Astrocyte (in vitro differentiated cells and primary cell): ENCODE measurements at regions not wholly inside any gene's neighbourhood (a gene's known extent, or its start where the extent isn't known, plus 50 kb on each side); places are given as distances from the start of the nearest gene placed in this dataset.
"Not testable (repeated sequence)": the region's sequence is repeated elsewhere in the genome, so short reads cannot be mapped to it uniquely, and the experiment has no call there.

Experiments used
- EZH2 ChIP-seq: IDR thresholded peaks from 2 replicates; pipeline ENCODE4 v1.6.1; 2012; ENCODE audit warnings: mild to moderate bottlenecking, low read length, inconsistent platforms; ENCODE audit not compliant: insufficient read depth
- TF ChIP-seq, protein P1 (sequence below): IDR thresholded peaks from 2 replicates; pipeline ENCODE4 v1.5.1; 2011; ENCODE audit warnings: low read depth, mild to moderate bottlenecking, inconsistent platforms, low read length, moderate library complexity; ENCODE audit not compliant: insufficient read depth

DNA sequence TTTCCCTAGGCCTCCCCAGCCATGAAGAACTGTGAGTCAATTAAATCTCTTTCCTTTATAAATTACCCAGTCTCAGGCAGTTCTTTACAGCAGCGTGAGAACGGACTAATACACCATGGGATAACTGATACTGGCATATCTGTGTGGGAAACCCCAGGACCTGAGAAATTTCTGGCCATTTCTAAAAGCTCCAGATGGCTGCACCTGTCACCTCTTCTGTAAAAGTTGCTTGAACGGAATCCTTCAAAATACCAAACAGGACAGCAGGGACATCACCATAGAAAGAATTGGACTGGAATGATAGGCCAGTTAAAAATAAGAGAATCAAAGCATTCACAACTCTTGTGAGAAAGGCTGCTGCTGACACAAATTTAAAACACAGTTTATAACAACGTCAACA, 134.0 kb upstream of the FOXD4L5 start:
- TF ChIP-seq, protein P1, sequence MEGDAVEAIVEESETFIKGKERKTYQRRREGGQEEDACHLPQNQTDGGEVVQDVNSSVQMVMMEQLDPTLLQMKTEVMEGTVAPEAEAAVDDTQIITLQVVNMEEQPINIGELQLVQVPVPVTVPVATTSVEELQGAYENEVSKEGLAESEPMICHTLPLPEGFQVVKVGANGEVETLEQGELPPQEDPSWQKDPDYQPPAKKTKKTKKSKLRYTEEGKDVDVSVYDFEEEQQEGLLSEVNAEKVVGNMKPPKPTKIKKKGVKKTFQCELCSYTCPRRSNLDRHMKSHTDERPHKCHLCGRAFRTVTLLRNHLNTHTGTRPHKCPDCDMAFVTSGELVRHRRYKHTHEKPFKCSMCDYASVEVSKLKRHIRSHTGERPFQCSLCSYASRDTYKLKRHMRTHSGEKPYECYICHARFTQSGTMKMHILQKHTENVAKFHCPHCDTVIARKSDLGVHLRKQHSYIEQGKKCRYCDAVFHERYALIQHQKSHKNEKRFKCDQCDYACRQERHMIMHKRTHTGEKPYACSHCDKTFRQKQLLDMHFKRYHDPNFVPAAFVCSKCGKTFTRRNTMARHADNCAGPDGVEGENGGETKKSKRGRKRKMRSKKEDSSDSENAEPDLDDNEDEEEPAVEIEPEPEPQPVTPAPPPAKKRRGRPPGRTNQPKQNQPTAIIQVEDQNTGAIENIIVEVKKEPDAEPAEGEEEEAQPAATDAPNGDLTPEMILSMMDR, result not testable (repeated sequence)
- TF ChIP-seq EZH2, result not testable (repeated sequence)
